GM12892 (cell line): ENCODE measurements at regions not wholly inside any gene's neighbourhood (a gene's known extent, or its start where the extent isn't known, plus 50 kb on each side); places are given as distances from the start of the nearest gene placed in this dataset.

Experiments
- DNase-seq: peaks from one replicate; pipeline ENCODE4 v3.0.0; 2011; ENCODE audit not compliant: insufficient read length
- FAIRE-seq: peaks from 2 replicates; lab custom pipeline; 2011; peaks lifted over from hg19 to GRCh38; lab: Jason Lieb, UNC
- POLR2A ChIP-seq: IDR thresholded peaks from 2 replicates; pipeline ENCODE4 v1.6.1; 2011; ENCODE audit warnings: low read depth, low read length, control low read depth
- POLR2AphosphoS5 ChIP-seq: IDR thresholded peaks from 2 replicates; pipeline ENCODE4 v1.6.1; 2011; ENCODE audit warnings: low read depth, low read length, control low read depth
- TAF1 ChIP-seq: IDR thresholded peaks from 2 replicates; pipeline ENCODE4 v1.6.1; 2011; ENCODE audit warnings: low read depth, mild to moderate bottlenecking, control low read depth, low read length, borderline replicate concordance

GRCh38 chr4:187826725-187827124 is 168.8 kb upstream of the ZFP42 start:
- FAIRE-seq (no peak), DNase-seq (no peak)
- TF ChIP-seq POLR2A (no peak), TAF1 (no peak), POLR2AphosphoS5 (no peak)

DNA sequence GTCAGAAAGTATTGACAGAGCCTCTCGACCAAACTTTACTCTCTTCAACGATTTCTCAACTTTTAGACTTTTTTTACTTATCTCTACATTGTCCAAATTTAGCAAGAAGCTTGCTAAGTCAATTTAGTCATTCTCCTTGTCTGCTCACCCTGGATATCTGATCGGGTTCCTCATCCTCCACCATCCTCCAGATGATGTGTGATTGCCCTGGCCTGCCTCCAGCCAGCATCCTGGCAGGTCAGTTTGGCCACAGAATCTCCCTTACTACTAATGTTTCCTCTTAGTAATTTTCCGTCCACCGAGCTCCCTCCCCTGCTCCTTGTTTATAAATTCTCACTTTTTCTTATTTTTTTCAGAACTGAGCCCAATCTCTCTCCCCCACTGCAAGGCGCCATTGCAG is 167.9 kb upstream of the ZFP42 start:
- TF ChIP-seq POLR2AphosphoS5 (no peak), TAF1 (no peak), POLR2A (no peak)
- no peak for FAIRE-seq
- no peak for DNase-seq

DNA sequence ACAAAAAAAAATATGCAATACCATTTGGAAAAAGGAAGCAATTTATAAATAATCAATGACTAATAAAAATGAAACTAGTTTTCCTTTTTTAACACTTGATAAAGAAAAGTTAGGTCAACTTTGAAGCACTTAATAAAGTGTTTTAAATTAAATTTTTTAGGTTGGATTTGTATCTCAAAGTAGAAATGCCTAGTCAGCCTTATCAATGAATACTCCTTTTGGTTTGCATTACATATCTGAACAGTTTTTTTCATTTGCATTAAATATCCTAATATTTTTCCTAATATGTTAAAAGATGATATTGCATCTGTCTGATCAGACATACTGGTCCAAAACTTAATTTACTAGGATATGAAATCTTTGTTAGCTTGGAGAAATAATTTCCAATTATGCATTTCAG is 155.8 kb upstream of the ZFP42 start:
- no peak for FAIRE-seq
- TF ChIP-seq POLR2AphosphoS5 (no peak), POLR2A (no peak), TAF1 (no peak)
- DNase-seq: no peak

- TF ChIP-seq TAF1 (no peak), POLR2AphosphoS5 (no peak), POLR2A (no peak)
- FAIRE-seq (no peak), DNase-seq (no peak)
These were observed 154.8 kb upstream of the ZFP42 start for GRCh38 chr4:187840814-187841213.

- DNase-seq (no peak), FAIRE-seq (no peak)
- TF ChIP-seq POLR2A (no peak), TAF1 (no peak), POLR2AphosphoS5 (no peak)
These were observed 145.9 kb upstream of the ZFP42 start for GRCh38 chr4:187849556-187850225.

DNA sequence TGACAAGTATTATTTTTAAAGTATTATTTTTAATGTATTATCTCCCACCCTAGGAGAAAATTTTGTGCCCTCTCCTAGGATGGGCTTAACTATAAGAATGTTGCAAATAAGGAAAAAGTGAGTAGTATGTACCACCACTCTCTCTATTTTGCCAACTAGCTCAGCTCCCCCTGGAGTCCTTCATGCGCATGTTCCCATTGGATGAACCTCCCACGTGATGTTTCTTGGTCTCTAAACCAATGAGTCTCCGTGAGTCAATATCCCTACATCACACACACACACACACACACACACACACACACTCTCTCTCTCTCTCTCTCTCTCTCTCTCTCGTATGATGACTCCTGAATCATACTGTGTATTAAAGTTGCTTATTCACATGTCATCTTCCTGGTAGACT is 129.7 kb upstream of the ZFP42 start:
- no peak for TF ChIP-seq TAF1
- no peak for TF ChIP-seq POLR2A
- no peak for TF ChIP-seq POLR2AphosphoS5
- DNase-seq (no peak), FAIRE-seq (no peak)

DNA sequence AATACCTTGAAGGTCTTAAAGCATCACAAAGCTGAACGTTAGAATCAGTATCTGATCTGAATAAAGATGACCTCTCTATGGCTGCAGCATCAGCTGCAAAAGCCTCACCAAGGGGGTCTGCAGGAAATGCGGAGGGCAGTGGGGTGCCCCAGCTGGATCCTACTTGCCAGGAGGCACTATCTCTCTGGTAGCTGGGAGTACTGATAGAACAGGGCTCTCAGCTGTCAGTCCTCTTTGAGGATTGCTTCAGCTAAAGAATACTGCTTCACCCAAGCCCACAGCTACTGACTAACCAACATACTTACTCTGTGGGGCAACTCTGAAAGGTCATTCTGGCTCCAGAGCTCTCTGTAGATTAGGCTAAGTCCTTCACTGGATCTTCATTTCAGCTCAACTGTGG is 112.5 kb upstream of the ZFP42 start:
- no peak for DNase-seq
- no peak for TF ChIP-seq POLR2AphosphoS5
- TF ChIP-seq POLR2A: no peak
- no peak for TF ChIP-seq TAF1
- FAIRE-seq: no peak

- DNase-seq (no peak), FAIRE-seq (no peak)
- no peak for TF ChIP-seq POLR2AphosphoS5
- no peak for TF ChIP-seq POLR2A
- no peak for TF ChIP-seq TAF1
These were observed 111.6 kb upstream of the ZFP42 start for GRCh38 chr4:187883836-187884475.

GRCh38 chr4:187887906-187888305 is 107.7 kb upstream of the ZFP42 start:
- DNase-seq (no peak), FAIRE-seq (no peak)
- no peak for TF ChIP-seq TAF1
- TF ChIP-seq POLR2AphosphoS5: no peak
- no peak for TF ChIP-seq POLR2A

- TF ChIP-seq POLR2AphosphoS5: no peak
- TF ChIP-seq TAF1: no peak
- TF ChIP-seq POLR2A: no peak
- DNase-seq (no peak), FAIRE-seq (no peak)
These were observed 105.9 kb upstream of the ZFP42 start for GRCh38 chr4:187889651-187890050.

DNA sequence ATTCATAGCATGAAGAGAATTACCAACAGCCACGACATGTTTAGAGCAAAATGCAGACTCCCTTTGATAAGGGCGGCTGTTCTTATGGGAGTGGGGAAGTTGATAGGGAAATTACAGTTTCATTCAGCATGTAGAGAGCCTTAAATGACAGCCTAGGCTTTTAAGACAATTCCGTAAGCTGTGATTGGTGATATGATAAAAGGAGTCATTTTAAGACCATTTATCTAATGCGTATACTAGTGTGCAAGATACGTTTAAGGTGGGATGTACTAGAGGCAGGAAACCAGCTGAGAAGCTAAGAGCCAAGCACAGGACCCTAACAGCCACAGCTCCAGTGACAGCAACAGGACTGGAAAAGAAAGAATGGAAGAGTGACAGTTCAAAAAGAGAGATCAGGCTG is 102.2 kb upstream of the ZFP42 start:
- no peak for TF ChIP-seq POLR2AphosphoS5
- TF ChIP-seq POLR2A: no peak
- TF ChIP-seq TAF1: no peak
- DNase-seq (no peak), FAIRE-seq (no peak)

DNA sequence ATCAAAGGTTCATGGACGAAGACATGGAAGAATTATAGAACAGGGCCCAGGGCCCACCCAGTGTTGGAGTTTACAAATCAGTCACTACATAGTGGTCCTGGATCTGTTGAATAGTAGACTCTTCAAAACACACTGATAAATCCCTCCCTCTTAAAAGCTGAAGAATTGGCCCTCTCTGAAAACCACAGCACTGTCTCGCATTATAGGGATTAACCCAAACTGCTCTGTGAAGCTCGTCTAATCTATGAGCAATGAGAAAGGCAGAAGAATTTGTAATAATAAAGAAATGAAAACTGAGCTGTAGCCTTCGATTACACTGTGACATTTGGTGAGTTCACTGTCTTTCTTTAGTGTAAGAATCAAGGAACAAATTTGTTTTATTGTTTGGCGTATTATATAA is 92.5 kb upstream of the ZFP42 start:
- DNase-seq (no peak), FAIRE-seq (no peak)
- TF ChIP-seq POLR2AphosphoS5: no peak
- TF ChIP-seq POLR2A: no peak
- TF ChIP-seq TAF1: no peak

DNA sequence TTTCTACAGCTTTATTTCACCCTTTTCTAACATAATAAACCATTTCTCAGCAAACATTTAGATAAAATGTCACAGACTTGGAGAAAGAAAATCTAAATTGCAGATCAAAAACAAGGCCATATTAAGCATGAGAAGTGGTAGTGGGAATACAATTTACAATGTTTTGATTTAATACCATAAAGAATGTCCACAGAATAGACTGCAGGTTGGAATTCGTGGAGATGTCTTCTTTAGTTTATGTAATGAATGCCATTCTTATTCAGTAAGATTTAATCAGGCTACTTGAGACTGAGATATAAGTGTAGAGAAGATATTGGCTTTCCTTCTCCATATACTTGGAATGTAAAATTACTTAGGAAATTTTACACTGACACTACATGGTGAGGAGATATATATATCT is 91.9 kb upstream of the ZFP42 start:
- no peak for FAIRE-seq
- DNase-seq: no peak
- TF ChIP-seq POLR2AphosphoS5 (no peak), TAF1 (no peak), POLR2A (no peak)

DNA sequence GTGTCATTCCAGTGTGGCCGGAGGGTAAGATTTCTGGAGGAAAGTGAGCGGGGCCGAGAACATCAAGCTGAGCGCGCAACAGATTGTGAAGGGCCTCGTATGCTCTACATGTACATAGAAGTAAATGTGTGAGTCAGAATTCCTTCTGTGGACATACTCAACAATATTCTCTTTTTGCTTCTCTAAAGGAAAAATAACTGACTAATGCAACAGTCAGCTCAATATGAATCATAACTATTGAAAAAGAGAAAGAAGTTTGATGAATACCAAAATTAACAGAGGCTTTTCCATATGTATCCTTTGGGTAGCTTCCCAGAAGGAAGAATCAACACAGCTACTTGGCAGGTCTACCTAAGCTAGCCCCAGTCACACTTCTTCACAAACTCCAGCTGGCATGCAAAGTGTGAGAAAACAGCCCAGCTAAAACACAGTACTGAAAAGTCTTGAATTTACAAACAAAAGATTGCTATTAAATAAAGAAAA is 87.5 kb upstream of the ZFP42 start:
- DNase-seq (no peak), FAIRE-seq (no peak)
- TF ChIP-seq POLR2A (no peak), POLR2AphosphoS5 (no peak), TAF1 (no peak)
